Prostate gland (tissue), 2 donors: ENCODE measurements at regions not wholly inside any gene's neighbourhood (a gene's known extent, or its start where the extent isn't known, plus 50 kb on each side); places are given as distances from the start of the nearest gene placed in this dataset.
"Not testable (repeated sequence)": the region's sequence is repeated elsewhere in the genome, so short reads cannot be mapped to it uniquely, and the experiment has no call there.

Experiments
- CTCF ChIP-seq, 4 experiments: fragments of 200-600 bp in 2 of 4; fragments of 450-650 bp in 2 of 4; sonication (generic) in 2 of 4; IDR thresholded peaks; 1 replicate in 3 of 4; 2 replicates in 1 of 4; pipeline ENCODE4 v1.5.1; 2016 to 2019; ENCODE audit warnings: antibody characterized with exemption in 4 of 4, mild to moderate bottlenecking in 2 of 4, moderate library complexity in 2 of 4
- POLR2A ChIP-seq: fragments of 450-650 bp; IDR thresholded peaks from one replicate; pipeline ENCODE4 v1.6.1; 2016; ENCODE audit warnings: antibody characterized with exemption, mild to moderate bottlenecking
- POLR2AphosphoS5 ChIP-seq: sonication (generic); formaldehyde crosslinking; IDR thresholded peaks from one replicate; pipeline ENCODE4 v1.6.1; 2017; ENCODE audit warnings: antibody characterized with exemption

DNA sequence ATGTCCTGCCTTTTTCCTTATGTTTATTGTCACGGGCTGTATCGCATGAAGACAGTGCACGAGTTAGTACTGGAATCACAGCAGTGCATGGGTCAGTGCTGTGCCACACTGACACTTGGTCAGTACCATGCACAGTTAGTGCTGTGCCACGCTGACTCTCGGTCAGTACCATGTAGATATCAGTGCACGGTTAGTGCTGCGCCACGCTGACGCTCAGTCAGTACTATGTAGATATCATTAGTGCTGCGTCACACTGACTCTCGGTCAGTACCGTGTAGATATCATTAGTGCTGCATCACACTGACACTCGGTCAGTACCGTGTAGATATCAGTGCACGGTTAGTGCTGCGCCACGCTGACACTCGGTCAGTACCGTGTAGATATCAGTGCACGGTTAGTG is 104.1 kb downstream of the NPIPB11 start:
- TF ChIP-seq CTCF (IDR thresholded peaks at IDR 0.05); POLR2A; POLR2AphosphoS5: not testable (repeated sequence)
